GM18858 (cell line): ENCODE measurements at regions not wholly inside any gene's neighbourhood (a gene's known extent, or its start where the extent isn't known, plus 50 kb on each side); places are given as distances from the start of the nearest gene placed in this dataset.
"Not testable (repeated sequence)": the region's sequence is repeated elsewhere in the genome, so short reads cannot be mapped to it uniquely, and the experiment has no call there.

Source experiments
- ATAC-seq: cut with Tn5 transposase; IDR thresholded peaks from one replicate; pipeline ENCODE4 v1.9.1; 2021; ENCODE audit not compliant: unreplicated experiment

DNA sequence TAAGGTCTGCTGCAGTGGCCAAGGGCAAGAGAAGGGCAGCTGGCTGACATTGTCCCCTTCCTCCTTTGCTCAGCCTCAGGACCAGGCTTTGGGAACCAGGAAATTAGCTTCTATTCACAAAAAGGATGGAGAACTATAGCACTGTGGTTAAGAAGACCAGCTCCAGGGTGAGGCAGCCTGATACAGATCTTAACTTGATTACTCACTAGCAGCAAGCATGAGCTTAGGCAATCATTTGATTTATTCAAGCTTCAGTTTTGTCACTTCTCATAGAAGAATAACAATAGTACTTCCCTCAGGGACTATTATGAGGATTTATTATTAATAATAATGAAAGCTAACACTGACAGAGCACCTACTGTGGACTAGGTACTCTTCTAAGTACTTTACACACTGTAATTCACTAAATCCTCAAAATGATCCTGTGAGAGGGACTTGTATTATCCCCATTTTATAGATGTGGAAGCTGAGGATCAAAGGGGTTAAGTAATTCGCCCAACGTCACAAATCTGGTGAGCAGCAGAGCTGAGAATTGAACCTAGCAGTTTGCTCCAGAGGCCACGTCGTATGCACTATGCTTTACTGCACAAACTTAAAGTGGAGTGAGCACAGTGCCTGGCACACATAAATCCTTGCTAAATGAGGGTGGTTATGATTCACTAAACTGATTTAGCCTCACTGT is 130.4 kb upstream of the PAK3 start:
- no peak for ATAC-seq

- no peak for ATAC-seq
Measured at GRCh38 chrX:110964786-110965185, 131.2 kb upstream of the PAK3 start.

DNA sequence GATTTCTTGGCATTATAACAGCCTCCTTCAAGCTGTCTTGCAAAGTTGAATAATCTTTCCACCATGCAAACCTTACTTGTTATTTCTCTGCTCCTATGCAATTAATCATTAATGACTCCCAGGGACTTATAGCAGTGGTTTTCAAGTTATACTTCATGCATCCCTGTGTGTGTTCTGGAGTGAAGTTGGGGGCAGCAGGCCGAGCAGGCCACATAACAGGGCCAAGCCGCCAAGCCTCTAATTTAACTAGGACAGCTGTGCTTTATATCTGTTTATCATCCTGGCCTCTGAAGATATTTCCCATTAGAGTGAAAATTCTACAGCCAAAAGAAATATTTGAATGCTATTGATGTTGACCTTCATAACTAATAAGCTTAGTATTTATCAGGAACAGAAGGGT is 133.5 kb upstream of the PAK3 start:
- no peak for ATAC-seq

DNA sequence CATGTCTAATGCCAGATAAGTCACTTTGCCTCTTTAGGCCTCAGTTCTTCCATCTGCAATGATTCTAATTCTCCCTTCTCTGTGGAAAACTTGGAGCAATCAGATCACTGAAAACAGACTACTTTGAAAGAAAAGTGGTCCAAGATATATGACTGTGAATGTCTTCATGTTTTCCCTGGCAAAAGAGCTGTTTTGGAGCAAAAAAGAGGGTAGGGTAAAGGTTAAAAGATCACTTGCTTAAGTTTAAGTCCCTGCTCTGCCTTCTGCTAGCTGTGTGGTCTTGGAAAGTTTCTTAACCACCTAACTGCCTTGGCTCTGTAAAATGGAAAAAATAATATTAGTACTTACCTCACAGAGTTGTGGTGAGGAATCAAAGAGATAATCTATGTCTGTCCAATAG is 140.3 kb upstream of the PAK3 start:
- ATAC-seq: no peak

- no peak for ATAC-seq
Measured at GRCh38 chrX:110954428-110955100, 141.4 kb upstream of the PAK3 start.

DNA sequence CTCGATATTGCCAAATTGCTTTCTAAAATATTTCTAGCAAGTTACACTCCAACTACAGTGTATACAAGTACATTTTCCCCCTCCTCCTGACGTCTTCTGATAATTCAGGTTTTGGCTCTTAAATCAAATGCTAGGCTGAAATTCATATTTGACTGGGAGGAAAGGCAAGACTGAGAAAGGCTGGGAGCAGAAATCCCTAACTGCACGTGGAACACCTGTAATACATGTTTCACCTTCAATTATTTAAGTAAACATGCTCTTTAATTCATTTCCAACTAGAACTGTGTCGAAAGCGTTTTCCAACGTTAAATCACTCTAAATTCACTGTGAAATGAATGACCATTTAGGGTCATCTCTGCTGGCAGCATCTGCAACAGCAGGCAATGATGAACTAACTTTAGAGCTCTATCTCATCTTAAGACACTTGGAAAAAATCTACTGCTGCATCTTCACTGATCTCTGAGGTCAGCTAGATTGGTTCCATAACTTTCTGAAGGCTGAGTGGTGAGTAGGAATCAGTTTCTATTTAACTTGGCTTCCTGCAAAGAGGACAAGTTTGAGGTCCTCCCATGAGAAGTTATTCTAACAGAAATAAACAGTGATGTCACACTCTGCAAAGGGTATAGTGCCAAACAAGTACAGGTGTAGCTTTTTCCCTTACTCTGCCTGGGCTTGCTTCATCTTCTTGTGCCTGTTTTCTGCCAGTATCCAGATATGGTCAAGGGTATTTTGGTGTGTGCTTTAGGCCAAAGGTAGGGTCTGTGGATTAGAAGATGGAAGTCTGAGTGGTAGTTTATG is 144.3 kb upstream of the PAK3 start:
- ATAC-seq: no peak

DNA sequence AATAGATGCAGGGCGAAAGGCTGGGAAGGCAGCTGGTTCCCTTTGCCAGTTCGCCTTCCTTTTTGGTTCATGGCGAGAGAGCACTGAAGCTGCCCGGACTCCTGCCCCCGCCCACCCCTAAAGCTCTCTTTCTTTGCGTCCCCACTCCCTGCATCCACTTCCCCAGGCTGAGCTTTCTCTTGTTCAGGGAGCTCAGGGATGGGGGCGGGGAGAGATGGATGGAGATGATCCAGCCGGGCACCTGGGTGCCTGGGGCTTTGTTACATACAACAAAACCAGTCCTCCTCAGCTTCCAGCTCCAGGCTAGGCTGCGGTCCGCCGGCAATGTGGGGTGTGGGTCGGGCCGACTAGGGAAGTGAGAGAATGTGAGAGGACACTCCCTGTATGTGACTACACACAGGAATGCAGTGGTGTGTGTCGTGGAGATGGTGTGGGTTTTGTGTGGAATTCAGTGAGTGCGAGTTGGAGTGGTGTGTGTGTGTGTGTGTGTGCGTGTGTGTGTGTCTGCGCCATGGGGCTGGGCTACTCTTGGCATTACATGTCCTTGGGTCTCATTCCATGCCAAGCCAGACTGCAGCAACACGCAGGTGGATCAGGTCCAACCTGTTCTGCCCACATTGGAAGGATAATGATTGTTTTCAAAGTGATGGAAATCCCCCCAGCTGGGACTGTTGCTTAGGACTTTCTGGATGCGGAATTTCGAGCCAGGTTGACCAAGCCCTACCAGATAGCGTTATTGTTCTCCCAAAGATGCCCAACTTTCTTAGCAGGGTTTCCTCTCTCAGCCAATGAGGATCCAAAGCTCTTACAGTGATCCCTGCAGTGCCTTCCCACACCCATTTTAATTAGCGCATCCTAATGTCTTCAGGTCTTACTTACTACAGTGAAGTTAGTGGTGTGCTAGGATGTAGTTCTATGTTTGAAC is 149.4 kb upstream of the CHRDL1 start:
- ATAC-seq: no peak

DNA sequence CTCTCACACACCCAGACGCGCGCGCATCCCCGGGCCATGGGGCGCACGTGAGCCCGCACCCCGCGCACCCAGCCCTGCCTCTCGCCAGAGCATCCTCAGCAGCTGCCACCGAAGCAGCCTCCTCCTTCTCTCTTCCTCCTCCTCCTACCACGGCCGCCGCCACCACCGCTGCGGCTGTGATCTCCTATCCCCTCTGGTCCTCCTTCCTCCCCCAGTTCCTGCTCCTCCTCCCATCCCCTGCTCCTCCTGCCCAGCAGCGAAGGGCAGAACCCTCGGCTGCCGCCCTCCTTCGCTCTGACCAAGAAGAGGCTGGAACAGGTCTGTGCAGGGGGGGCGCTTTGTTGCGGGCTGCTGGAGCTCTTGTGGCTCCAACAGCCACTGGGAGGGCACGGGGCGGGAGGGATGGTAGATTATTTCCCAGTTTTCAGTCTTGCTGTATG is 148.7 kb upstream of the CHRDL1 start:
- no peak for ATAC-seq

DNA sequence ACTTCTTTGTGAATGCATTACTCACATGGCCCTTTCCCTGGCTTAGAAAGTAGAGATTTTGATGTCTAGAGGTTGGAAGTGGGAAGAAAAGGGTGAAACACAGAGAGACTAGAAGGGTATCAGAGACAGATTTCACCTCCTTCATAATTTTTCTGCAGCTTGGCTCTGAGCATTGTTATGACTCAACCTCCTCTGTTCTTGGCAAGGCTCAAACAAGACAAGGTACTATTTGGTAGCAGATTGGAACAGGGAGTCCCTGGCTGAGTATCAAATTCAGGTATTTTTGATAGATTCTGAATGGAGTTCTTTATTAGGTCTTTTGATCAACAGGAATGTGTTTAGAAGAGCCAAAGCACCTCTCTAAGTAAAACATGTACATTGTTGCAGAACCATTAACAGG is 146.3 kb upstream of the CHRDL1 start:
- ATAC-seq: no peak

- no peak for ATAC-seq
Measured at GRCh38 chrX:110938977-110939732, 143.5 kb upstream of the CHRDL1 start.

DNA sequence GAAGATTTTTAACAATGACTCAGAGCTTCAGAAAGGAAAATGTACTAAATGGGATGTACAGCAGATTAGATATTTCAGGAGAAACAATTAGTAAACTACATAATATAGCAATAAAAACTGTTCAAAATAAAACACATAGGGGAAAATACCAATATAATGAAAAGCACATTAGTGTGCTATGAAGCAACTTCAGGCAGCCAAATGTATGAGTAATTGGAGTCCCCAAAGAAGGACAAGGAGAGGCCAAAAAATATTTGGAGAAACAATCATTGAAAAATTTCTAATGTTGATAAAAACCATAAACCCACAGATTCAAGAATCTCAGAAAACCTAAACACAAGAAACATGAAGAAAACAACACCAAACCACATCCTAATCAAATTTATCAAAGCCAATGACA is 129.3 kb upstream of the CHRDL1 start:
- ATAC-seq: no peak

DNA sequence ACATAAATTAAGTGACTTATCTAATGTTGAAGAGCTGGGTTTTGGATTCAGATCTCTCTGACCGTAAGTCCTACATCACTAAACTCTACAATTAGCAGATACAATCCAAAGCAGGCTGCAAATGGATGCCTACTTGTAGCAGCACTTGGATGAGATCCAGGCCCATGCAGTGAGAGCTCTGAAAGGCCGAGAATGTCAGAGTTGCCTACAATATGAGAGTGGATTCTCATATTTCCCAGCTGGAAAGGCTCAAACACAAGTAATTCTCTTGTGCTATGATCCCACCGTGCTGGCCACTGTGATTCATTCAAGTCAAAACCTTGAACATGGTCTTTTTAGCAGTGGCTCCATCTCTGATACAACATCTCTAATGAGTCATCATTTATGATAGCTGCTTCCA is 125.4 kb upstream of the CHRDL1 start:
- ATAC-seq: no peak

DNA sequence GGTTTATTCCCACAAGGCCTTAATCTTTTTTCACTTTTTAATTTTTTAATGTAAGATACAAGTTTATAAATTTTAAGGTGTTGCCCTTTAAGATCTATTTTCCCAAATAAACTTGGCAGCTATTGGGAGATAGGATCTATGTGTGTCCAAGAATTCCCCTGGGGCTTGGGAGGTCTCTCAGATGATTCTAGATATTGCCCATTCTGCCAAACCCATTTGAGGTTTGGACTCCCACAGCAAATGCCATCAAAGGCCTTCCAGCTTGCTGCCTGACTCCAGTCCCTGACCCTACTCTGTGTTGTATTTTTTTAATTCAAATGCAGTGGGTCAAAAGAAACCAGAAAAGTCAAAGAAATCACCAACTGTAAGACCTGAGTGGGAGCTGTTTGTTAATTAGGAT is 120.0 kb upstream of the CHRDL1 start:
- no peak for ATAC-seq

GRCh38 chrX:110915111-110915510 is 119.5 kb upstream of the CHRDL1 start:
- no peak for ATAC-seq

- ATAC-seq: no peak
Measured at GRCh38 chrX:110914281-110914680, 118.7 kb upstream of the CHRDL1 start.

DNA sequence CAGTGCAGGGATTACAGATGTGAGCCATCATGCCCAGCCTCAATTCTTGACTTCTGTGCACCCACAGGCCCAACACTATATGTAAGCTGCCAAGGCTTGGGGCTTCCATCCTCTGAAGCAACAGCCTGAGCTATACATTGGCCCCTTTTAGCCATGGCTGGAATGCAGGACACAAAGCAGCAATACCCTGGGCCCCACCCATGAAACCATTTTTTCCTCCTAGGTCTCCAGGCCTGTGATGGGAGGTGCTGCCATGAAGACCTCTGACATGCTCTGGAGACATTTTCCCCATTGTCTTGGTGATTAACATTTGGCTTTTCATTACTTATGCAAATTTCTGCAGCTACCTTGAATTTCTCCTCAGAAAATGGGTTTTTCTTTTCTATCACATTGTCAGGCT is 109.1 kb upstream of the CHRDL1 start:
- not testable (repeated sequence) for ATAC-seq

DNA sequence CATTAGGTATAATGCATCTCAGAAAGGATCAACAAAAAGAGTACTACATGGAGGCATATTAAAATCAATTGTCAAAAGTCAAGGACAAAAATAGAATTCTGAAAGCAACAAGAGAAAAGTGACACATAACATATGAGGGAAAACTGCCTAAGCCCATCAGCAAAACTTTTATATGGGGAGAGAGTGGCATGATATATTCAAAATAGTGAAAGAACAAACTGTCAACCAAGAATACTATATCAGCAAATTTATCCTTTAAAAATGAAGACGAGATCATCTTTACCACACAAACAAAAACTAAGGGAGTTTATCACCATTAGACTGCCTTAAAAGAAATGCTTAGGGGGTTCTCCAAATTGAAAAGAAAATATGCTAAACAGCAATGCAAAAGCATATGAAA is 86.4 kb upstream of the CHRDL1 start:
- no peak for ATAC-seq

DNA sequence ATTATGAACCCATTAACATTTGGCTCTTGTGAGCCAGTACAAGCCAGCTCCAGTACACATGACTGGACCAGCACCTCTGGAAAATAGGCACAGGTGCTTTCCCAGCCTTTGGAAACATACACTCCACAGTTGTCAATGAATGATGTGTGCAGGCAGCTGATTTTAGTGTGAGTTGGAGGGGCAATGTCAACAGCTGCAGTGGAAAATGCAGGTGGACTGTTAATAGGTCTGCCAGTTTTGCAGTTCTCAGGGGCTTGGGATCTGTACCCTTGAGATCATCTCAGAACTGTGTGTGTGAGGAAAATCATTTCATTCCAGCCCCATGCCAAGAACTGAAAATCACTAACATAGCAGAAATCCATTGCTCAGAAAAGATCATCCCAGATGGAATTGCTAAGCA is 81.7 kb upstream of the CHRDL1 start:
- ATAC-seq: no peak

DNA sequence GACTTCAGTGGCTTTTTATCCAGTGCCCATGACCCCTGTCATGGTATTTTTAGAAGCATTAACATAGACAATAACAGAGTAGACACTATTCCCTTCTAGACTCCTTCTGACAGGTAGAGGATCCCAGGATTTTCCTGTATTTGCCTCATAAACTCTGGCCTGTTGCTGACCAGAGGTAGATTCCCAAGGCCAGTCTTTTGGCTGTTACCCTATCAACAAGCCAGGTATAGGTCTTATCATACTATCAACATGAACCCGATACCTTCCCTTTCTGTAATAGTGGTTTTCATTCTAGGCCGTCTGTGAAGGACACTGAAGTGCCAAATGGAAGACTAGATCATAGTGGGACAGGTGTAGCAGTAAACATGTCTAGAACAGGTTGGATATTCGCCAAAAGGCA is 76.2 kb upstream of the CHRDL1 start:
- no peak for ATAC-seq

- no peak for ATAC-seq
Measured at GRCh38 chrX:110866421-110866820, 70.8 kb upstream of the CHRDL1 start.
